BJ (cell line): ENCODE measurements at regions not wholly inside any gene's neighbourhood (a gene's known extent, or its start where the extent isn't known, plus 50 kb on each side); places are given as distances from the start of the nearest gene placed in this dataset.
"Not testable (repeated sequence)": the region's sequence is repeated elsewhere in the genome, so short reads cannot be mapped to it uniquely, and the experiment has no call there.

ENCODE experiments used
- CTCF ChIA-PET: fragments of 350-600 bp; formaldehyde crosslinking; extraction: SDS; loops from one replicate; lab custom pipeline; 2021; ENCODE audit warnings: antibody characterized with exemption, inconsistent platforms; lab: Yijun Ruan, JAX
- POLR2A ChIA-PET: fragments of 300-600 bp; sonication (Branson Sonifier 250); formaldehyde crosslinking; extraction: SDS; loops from one replicate; lab custom pipeline; 2021; ENCODE audit warnings: antibody characterized with exemption; lab: Charles Lee
- DNase-seq: peaks from one replicate; pipeline ENCODE4 v3.0.0-alpha.2; 2011; ENCODE audit warnings: low read depth
- H3K27me3 ChIP-seq: 2 replicates; pipeline ENCODE4 v1.6.0; 2011; ENCODE audit warnings: low read length; ENCODE audit not compliant: control insufficient read depth, insufficient read depth
- H3K36me3 ChIP-seq: 2 replicates; pipeline ENCODE4 v1.5.1; 2011; ENCODE audit warnings: low read length; ENCODE audit not compliant: control insufficient read depth, insufficient read depth
- H3K4me3 ChIP-seq: 2 replicates; pipeline ENCODE4 v1.5.1; 2011; ENCODE audit warnings: low read depth, mild to moderate bottlenecking, control low read depth, low read length
- TF ChIP-seq, protein P1 (sequence below): IDR thresholded peaks from 2 replicates; pipeline ENCODE4 v1.5.1; 2011; ENCODE audit warnings: low read depth, mild to moderate bottlenecking, control low read depth, inconsistent platforms, low read length, moderate library complexity; ENCODE audit not compliant: insufficient read depth

DNA sequence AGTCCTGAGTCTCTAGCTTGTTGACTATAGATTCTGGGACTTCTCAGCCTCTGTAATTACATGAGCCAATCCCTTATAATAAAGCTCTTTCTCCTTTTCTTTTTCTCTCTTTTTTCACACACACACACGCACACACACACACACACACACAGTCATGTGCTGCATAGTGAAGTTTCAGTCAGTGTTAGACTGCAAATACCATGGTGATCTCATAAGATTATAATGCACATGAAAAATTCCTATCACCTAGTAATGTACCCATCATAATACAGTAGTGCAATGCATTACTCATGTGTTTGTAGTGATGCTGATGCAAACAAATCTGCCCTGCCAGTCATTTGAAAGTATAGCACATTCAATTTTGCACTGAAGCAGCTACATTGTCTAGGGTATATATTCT lies 558.2 kb downstream of the SUCLG1 start:
- ChIA-PET CTCF (no interaction called here), POLR2A (no interaction called here)
- H3K27me3 ChIP-seq: no peaks in the 10 kb centered on the region
- no peaks in the 10 kb centered on the region for H3K36me3 ChIP-seq
- TF ChIP-seq, protein P1, sequence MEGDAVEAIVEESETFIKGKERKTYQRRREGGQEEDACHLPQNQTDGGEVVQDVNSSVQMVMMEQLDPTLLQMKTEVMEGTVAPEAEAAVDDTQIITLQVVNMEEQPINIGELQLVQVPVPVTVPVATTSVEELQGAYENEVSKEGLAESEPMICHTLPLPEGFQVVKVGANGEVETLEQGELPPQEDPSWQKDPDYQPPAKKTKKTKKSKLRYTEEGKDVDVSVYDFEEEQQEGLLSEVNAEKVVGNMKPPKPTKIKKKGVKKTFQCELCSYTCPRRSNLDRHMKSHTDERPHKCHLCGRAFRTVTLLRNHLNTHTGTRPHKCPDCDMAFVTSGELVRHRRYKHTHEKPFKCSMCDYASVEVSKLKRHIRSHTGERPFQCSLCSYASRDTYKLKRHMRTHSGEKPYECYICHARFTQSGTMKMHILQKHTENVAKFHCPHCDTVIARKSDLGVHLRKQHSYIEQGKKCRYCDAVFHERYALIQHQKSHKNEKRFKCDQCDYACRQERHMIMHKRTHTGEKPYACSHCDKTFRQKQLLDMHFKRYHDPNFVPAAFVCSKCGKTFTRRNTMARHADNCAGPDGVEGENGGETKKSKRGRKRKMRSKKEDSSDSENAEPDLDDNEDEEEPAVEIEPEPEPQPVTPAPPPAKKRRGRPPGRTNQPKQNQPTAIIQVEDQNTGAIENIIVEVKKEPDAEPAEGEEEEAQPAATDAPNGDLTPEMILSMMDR: no peak
- no peak overlapping the region for H3K4me3 ChIP-seq
- no peak for DNase-seq

DNA sequence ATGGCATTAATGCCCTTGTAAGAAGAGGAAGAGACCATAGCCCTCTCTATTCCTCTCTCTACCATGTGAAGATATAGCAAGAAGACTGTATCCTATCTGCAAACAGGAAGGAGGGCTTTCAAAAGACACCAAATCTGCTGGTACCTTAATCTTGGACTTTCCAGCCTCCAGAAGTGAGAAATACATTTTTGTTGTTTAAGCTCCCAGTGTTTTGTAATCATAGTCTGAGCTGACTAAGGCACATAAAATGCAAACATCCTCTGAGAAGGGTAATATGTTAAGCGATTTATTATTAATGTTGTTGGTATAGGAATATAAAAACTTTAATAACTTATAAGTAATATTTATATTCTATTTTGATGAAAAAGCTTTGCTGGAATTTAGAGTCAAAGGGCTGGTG lies 559.8 kb downstream of the SUCLG1 start:
- TF ChIP-seq, protein P1: no peak
- ChIA-PET POLR2A (no interaction called here), CTCF (no interaction called here)
- no peak overlapping the region for H3K4me3 ChIP-seq
- H3K36me3 ChIP-seq: no peaks in the 10 kb centered on the region
- no peak for DNase-seq
- H3K27me3 ChIP-seq: no peaks in the 10 kb centered on the region

DNA sequence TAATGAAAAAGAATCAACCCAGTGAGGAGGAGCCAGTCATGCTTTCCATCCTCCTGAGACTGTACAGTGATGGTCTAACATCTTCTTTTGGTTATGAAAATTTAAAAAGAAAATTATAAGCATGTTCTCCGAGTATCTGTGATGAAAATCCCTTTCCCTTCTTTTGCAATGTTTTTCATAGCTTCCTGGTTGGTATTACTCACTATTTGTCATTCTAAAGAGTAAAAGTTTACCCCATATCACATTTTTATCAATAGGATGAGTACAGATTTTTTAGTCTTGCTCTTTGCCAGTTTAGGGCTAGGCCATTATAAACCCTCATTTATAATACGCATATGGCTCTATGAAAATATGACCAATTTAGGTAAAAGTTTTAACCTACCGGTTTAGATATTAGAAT lies 564.1 kb downstream of the SUCLG1 start:
- H3K36me3 ChIP-seq: no peaks in the 10 kb centered on the region
- CTCF ChIA-PET: no interaction called here

DNA sequence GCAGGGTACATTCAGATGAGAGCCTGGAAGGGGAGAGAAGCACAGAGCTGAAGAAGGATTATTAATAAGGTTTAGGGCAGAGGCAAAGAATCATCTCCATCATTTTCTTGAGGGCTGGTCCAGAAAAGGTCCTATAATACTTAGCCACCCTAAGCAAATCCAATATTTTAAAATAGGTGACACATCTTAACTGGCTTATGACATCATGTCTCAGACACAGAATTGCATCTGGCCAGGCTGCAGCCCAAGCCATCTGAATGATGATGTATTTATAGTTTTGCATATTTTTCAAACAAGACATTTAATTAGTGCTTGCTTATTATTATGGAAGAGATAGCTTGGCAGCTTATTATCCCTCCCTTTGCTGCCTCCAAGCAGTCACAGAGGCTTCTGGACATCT lies 571.3 kb downstream of the SUCLG1 start:
- H3K4me3 ChIP-seq: no peak overlapping the region
- ChIA-PET POLR2A (no interaction called here), CTCF (no interaction called here)
- TF ChIP-seq, protein P1: no peak
- H3K27me3 ChIP-seq: no peaks in the 10 kb centered on the region
- no peaks in the 10 kb centered on the region for H3K36me3 ChIP-seq
- DNase-seq: no peak

More for the DNA sequence above, 564.1 kb downstream of the SUCLG1 start:
- TF ChIP-seq, protein P1: no peak
- POLR2A ChIA-PET: no interaction called here
- H3K4me3 ChIP-seq: no peak overlapping the region
- no peaks in the 10 kb centered on the region for H3K27me3 ChIP-seq
- DNase-seq: no peak

DNA sequence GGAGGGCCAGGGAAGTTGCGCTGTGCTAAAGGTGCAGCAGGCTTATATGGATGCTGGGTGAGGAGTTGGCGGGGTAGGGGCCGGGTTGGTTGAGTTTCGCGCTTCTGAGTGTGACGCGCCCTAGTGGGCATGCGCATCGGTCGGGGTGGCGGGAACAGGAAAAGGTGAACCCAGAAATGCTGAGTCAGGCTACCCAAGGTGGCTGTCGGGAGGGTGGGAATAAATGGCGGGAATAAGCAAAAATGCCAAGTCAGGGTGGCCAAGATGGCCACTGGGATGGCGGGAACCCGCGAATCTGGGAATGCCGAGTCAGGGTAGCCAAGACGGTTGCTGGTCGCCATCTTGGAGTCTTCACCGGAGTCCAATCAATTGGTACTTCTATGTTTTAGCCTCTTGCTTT lies 580.0 kb downstream of the SUCLG1 start:
- H3K36me3 ChIP-seq: no peaks in the 10 kb centered on the region
- CTCF ChIA-PET: no interaction called here

DNA sequence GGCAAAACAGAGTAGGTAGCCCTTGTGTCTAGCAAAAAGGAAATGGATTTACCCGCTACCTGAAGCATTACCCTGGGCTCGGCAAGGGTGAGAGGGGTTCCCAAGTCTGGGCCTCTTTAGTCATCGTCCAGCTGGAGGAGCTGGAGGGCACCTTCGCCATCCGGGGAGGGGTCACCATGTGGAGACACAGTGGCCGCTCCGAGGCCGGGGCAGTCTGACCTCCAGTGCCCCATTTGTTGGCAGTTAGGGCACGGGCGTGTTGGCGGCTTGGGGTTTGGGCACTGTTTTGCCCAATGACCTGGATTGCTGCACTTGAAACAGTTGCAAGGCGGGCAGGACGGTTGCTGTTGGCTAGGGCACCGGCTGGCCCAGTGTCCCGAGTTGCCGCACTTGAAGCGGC lies 581.8 kb downstream of the SUCLG1 start:
- POLR2A ChIA-PET, CTCF ChIA-PET, DNase-seq, H3K4me3 ChIP-seq, H3K27me3 ChIP-seq, H3K36me3 ChIP-seq: not testable (repeated sequence)

More for the DNA sequence above, 580.0 kb downstream of the SUCLG1 start:
- no peak overlapping the region for H3K4me3 ChIP-seq
- H3K27me3 ChIP-seq: no peaks in the 10 kb centered on the region
- TF ChIP-seq, protein P1: no peak
- no peak for DNase-seq
- POLR2A ChIA-PET: no interaction called here
